Myocyte (in vitro differentiated cells): ENCODE measurements at regions not wholly inside any gene's neighbourhood (a gene's known extent, or its start where the extent isn't known, plus 50 kb on each side); places are given as distances from the start of the nearest gene placed in this dataset.
"Not testable (repeated sequence)": the region's sequence is repeated elsewhere in the genome, so short reads cannot be mapped to it uniquely, and the experiment has no call there.

ENCODE experiments used
- DNase-seq: peaks from one replicate; pipeline ENCODE4 v3.0.0-alpha.2; 2012; ENCODE audit warnings: low read depth

DNA sequence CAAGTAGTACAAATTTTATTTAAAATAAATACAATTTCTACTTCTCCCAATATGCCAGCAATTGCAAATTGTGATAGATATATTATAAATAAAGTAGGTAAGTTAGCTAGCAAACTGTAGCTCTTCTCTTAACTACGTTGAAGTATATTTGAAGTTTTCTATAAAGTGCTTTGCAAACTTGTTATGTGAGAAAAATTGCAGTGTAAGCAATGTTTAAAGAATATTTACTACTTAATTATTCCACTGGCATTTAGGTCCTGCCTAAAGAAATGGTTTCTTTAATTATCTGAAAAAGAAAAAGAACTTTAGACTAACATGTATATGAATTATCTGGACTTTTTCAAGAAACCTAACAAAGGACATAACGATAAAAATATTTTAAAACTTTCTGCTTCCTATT, 1350.0 kb upstream of the CDH9 start:
- DNase-seq: no peak

DNA sequence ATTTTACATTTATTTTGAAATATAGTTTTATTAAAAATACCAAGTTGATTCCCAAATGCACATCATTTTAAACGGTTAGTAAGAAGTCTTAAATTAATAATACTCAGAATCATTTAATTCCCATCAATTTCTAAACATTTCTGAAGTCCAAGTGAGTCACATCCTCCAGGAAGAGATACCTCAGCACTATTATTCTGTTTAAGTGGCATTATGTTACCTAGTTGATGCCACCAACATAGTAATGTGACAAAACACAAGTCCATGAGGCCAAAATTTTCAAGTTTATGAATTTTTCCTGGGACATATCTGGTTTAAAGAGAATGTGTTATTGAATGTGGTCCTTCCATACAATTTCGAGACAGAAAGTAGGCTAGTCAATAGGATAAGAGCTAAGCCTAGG, 1348.3 kb upstream of the CDH9 start:
- no peak for DNase-seq

DNA sequence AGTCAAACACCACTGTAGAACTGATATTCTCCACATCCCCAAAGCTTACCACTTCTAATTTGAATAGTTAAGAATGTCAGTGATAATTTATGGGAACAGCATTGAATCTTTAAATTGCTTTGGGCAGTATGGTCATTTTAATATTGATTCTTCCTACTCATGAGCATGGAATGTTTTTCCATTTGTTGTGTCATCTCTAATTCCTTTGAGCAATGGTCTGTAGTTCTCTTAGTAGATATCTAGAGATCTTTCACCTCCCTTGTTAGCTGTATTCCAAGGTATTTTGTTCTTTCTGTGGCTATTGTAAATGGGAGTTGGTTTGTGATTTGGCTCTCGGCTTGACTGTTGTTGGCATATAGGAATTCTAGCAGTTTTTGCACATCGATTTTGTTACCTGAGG, 1341.8 kb upstream of the CDH9 start:
- DNase-seq: no peak

DNA sequence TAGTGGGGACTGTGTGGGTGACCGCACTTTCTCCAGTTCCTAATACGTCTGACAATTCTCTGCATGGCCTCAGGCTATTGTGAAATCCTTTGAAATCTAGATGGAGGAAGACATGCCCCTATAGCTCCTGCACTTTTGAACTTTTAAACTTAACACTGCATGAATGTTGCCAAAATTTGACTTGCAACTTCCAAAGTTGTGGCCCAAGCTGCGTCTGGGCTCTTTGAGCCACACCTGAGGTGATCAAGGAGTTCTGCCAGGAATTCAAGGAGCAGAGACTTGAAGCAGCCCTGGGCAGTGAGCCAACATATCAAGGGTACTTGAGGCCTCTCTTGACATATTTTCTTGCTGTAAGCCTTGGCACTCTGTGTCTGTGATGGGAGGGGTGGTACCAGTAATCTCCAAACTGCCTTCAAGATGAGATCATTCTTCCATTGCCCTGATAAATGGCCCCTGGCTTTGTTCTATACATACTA, 1336.1 kb upstream of the CDH9 start:
- DNase-seq: no peak

DNA sequence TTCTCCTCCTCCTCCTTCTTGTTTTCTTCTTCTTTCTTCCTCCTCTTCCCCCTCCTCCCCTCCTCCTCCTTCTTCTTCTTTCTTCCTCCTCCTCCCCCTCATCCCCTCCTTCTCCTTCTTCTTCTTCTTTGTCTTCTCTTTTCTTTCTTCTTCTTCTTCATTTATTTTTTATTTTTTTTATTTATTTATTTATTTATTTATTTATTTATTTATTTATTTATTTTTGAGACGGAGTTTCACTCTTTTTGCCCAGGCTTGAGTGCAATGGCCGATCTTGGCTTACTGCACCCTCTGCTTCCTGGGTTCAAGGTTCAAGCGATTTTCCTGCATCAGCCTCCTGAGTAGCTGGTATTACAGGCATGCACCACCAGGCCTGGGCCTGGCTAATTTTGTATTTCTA, 1332.5 kb upstream of the CDH9 start:
- DNase-seq: no peak

DNA sequence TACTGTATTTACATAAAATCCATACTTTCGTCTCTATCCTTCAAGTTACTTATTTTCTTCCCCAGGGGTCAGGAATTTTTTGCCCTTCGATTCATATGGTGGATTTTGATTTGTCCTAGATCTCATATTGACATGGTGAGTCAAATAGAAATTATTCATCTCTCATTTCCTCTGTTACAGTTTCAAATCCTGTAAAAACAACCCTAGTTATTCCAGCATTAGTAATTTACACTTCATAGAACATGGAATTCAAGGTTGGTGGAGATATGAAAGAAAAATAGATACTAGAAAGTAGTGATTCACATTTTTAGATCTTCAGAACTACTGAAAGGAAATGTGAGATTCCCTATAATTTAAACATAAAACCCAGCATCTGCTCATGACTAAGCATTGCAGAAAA, 1331.0 kb upstream of the CDH9 start:
- DNase-seq: no peak

DNA sequence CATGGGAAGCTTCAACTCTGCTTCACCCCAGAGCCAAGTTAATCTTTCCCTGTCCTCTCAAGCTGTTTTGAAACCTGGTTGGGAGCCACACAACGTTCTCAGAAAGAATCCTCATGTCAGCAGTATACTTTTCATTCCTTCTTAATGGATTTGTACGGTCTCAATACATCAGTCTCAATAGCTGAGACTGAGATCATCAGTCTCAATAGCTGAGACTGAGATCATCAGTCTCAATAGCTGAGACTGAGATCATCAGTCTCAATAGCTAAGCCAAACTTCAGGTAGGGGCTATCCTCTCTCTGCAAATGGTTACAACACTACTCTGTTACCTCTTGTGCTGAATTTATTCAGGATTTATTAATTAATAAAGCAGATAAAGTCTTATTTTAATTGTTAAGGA, 1317.4 kb upstream of the CDH9 start:
- DNase-seq: no peak

DNA sequence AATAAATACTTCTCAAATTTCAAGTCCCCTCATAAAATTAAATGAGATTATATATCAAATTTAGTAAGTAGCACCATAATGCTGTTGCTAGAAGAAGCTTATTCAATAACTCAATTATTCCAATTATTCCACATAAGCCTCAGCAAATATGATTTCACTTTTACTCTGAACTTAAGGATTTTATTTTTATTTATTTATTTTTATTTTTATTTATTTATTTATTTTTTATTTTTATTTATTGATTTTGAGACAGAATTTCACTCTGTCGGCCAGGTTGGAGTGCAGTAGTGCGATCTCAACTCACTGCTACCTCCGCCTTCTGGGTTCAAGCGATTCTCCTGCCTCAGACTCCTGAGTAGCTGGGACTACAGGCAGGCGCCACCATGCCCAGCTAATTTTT, 1308.3 kb upstream of the CDH9 start:
- no peak for DNase-seq

DNA sequence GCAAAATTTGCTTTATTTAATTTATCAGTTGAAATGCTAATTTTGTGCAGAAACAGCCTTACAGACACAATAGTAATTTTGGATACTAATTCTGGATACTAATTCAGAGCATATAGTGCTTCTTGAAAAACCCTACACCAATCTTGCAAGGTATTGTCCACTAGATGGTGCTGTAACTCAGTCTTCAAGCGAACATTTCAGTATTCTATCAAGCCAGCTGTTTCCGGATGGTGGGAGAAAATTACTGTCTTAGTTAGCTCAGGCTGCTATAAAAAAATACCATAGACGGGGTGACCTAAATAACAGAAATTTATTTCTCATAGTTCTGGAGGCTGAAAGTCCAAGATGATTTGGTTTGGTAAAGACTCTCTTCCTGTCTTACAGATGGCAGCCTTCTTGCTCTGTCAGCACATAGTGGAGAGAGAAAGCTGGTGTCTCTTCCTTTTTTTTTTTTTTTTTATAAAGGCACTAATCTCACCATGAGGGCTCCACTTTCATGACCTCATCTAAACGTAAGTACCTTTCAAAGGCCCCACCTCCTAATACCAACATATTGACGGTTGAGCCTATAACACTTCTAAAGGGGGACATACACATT, 1306.5 kb upstream of the CDH9 start:
- peak; percentile 54 for DNase-seq

DNA sequence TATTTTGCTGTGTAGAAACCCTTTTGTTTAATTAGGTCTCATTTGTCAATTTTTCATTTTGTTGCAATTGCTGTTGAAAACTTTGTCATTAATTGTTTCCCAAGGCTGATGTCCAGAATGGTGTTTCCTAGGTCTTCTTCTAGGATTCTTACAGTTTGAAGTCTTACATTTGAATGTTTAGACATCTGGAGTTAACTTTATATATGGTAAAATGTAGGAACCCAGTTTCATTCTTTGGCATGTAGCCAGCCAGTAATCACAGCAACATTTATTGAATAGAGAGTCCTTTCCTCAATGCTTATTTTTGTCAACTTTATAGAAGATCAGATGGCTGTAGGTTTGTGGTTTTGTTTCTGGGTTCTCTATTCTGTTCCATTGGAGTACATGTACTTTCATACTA, 1290.8 kb upstream of the CDH9 start:
- no peak for DNase-seq

DNA sequence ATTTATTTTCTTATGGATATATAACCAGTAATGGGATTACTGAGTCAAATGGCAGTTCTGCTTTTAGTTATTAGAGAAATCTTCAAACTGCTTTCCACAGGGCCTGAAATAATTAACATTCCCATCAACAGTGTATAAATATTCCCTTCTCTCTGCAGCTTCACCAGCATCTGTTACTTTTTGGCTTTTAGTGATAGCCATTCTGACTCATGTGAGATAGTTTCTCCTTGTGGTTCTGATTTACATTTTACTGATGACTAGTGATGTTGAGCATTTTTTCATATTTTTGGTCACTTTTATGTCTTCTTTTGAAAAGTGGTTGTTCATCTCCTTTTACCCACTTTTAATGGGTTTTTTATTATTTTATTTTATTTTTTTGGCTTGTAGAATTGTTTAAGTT, 1290.3 kb upstream of the CDH9 start:
- DNase-seq: peak; percentile 28

DNA sequence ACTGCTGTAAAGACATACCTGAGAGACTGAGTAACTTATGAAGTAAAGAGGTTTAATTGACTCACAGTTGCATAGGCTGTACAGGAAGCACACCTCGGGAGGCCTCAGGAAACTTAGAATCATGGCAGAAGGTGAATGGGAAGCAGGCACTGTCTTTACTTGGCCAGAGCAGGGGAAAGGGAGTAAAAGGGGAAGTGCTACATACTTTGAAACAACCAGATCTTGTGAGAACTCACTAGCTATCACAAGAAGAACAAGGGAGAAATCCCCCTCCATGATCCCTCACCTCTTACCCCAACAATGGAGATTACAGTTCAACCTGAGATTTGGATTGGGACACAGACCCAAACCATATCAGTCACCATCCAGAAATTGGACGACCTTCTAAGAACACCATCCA, 1285.8 kb upstream of the CDH9 start:
- no peak for DNase-seq

DNA sequence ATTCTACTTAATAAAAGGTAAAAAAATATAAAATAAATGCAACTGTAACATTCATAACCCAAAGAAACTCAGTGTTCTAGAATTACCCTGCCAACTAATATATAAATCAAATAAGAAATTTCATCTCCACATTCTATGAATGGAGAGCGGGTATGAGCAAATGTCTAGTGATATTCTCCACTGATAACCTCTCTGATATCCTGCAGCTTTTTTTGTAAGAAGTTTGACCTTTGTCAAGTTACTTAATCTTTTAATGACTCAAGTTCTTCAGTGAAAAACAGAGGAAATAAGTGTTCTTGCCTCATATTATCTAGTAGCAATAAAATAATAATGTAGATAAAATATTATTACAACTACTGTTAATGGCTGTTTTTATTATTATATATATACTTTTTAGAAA, 1275.6 kb upstream of the CDH9 start:
- no peak for DNase-seq

DNA sequence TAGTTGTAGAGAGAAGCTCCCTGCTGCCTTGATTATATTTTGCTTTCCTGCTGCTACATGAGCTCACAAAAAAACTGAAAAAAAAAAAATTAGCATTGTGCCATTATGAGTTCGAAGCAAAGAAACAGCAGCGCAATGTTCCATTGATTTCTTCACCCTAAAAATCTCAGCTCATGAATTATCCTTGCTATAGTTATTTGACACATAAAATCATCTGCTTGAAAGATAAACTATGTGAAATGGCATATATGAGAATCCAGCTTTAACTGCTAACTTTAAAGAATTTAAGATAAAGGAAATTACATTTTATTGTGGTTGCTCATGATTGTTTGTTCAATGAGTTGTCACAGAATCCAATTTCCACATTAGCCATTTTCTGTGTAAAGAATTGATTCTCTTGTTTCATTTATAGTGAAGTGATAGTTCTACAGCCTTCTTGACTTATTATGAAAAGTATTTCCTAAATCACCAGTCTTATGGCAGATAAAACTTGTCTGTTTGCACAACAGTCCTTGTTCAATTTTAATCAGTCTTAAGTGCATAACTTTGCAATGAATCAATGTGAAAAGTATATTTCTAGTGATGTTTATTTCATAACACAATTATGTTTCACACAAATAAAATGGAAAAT, 1275.0 kb upstream of the CDH9 start:
- no peak for DNase-seq

DNA sequence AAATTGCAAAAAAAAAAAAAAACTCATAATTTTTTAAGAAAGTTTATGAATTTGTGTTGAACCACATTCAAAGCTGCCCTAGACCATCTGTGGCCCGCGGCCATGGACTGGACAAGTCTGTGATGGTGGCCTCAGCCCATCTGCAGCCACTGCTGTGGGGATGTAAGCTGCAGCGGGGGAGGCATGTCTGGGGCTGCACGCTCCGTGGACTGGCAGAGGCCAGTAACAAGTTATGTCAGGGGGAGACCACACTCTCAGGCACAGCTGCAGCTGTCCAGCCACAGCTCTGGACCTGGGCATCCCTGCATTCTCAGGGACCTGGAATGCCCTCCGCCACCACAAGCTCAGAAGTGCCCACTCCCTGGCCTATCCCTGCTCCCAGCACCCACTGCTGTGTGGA, 1272.3 kb upstream of the CDH9 start:
- peak; percentile 75 for DNase-seq

DNA sequence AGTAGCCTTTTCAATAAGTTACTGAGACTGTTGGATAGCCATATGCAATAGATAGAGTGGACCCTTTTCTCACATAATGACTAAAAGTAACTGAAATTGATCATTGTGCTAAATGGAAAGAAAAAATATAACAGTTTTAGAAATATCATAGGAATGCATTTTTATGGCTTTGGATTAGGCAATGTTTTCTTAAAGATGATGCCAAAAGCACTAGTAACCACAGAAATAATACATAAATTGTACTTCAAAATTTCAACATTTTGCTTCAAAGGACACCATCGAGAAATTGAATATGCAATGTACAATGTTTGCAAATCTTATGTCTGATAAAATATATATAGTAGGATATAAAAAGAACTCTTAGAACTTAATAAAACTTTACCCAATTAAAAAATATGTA, 1267.5 kb upstream of the CDH9 start:
- DNase-seq: no peak

DNA sequence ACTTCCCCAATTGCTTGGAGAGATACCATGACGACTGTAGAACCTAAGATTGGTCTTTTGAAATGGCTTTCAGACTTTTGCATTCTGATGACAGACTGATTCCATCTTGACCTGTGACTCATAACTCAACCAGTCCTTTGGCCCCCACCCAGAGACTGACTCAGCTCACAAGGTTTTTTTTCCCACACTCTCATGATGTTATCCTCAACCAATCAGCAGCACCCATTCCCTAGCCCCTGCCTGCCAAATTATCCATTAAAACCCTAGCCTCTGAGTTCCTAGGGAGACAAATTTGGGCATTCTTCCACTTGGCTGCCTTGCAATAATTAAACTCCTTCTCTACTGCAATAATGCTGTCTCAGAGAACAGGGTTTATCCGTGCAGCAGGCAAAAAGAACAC, 1263.3 kb upstream of the CDH9 start:
- DNase-seq: peak; percentile 38

DNA sequence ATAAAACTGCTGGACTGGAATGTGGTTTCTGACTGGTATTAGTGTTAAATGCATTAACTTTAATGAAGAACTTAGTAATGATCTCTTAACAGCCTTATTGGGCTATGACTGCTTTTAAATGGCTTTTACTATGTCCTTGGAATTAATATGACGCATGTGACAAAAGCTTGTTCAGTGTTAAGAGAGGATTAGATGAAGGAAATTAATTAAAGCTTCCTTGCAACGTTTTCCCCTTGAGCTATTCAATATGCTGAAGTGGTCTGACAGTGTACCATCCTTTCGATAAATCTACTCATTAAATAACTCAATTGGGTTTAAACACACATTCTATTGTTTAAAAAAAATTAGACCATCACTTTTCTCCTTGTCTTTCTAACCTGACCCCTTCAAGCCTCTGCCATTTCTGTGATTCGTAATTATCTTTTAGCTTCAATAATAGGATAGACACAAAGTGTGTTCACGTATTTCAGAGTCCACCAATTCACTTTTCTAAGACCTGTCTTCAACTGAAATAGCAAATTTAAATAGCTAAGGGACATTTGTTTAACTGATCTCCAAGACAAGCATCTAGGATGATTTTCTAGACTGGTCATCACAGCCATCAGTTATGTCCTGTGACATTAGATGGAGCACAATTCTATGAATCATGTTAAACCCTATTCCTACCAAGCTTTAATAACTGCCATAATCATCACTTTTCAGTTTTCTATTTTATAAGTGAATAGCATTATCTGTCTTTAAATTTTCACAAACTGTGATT, 1258.0 kb upstream of the CDH9 start:
- DNase-seq: no peak

DNA sequence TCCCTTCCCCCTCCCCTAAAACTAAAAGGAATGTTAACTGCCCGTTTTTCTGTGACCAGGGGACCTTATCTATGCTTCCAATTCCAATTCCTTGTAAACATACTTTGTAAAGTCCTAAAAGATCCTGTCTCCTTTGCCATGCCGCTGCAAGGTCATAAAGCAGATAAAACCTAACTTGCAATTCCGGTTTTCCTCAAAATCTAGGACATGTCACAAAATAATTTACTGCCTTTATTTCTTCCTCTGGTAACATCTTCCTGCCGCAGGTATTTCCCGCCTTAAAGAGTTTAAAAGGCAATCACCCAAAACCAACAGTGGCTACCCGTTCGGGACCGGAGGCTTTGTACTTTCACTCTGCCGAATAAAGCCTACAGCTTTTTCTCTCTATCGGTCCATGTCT, 1248.6 kb upstream of the CDH9 start:
- DNase-seq: not testable (repeated sequence)

DNA sequence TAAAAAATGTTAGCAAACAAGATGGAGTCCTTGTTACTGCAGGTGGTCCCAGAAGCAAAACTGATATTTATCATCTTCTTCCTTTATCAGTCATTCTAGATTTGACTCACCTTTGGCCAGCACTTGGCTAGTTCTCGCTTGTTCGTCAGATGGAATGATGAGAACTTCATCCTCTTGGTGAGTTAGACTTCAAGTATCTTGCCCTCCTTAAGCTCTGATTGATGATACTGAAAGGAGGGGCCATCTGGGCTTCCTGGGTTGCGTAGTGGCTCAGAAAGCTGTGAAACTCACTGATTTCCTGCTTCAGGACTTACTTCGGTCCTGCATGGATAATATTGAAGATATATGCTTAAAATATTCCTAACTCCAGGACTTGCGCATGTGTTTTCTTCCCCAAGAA, 1248.2 kb upstream of the CDH9 start:
- DNase-seq: no peak

DNA sequence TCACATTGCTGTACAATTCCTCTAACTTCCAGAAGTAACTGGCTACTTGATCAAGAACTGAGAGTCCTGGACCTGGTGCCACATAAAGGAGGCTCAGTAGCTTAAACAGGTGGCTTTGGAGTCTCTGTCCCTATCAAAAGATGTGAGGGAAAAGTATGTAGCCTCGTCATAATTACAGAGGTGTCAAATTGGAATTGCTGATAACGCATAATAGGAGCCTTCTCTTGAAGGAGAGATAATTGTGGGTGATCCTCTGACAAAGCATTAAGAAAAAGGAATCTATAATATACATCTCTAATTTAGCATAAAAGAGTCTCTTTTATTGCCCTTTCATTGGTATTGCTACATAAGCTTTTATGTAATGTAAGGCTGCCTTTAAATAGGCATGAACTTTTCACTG, 1246.4 kb upstream of the CDH9 start:
- no peak for DNase-seq

DNA sequence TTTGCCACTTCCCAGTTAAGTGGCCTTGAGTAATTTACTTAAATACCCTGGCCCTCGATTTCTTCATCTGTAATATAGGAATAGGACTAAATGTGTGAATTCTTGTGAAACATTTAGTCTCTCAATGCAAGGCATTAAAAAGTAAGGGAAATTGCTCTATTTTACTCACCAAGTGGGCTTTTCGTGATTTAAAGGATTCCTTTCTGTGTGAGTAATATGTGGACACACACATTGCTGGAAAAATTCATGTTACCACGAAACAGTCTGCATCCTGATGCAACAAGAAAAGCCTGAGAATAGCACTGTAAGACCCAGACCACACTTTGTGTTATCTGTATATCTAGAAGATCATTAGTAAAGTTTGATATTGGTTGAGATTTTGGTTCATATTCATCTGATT, 1243.0 kb upstream of the CDH9 start:
- DNase-seq: peak; percentile 6

DNA sequence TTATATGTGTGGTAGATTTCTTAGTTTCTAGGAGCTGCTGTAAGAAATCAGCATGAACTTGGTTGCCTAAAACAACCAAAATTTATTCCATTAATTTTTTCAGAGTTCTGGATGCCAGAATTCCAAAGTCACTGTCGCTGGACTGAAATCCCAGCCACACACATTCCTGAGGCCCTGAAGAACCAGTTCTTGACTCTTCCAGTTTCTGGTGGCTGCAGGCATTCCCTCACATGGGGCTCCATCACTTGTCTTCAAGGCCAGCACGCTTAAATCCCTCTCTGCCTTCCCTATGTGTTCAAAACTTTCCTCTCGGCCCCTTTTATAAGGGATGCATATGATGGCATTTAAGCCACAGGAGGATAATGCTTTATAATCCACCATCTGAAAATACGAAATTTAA, 1237.5 kb upstream of the CDH9 start:
- peak; percentile 2 for DNase-seq
